ENCODE measurements at regions not wholly inside any gene's neighbourhood (a gene's known extent, or its start where the extent isn't known, plus 50 kb on each side); places are given as distances from the start of the nearest gene placed in this dataset.

DNA sequence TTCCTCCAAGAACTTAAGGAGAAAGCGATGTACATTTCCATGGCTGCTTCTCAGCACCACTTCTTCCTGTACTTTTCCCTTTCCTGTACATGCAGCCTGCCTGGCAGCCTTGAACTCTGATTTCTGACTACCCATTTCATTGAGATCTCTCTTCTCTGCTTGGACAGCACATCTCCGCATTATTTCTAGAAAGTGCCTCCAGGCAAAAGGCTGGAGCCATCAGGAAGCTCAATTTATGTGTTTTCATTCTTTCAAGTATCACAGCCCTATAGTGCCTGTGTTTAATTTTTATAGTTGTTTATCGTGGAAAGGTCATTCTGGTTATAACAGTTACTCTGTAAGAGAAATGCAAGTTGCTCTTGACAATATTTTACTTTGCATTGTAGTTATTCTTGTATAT lies 688.0 kb upstream of the ANKRD30A start:
- H3K27me3 Mint-ChIP-seq (ENCODE audit: low read depth) = no peaks in the 10 kb centered on the region
- H3K9me3 Mint-ChIP-seq (ENCODE audit: low read depth) = peaks cover 5% of the 10 kb centered on the region
- H3K4me3 Mint-ChIP-seq (ENCODE audit: unreplicated experiment) = no peak overlapping the region
- peak overlapping the region; percentile 5 for H3K27ac Mint-ChIP-seq (ENCODE audit: unreplicated experiment)
- H3K4me1 Mint-ChIP-seq (ENCODE audit: low read depth) = peaks cover 10% of the 10 kb centered on the region
- no peak for DNase-seq (ENCODE audit: low spot score)
- TF ChIP-seq CTCF (IDR thresholded peaks at IDR 0.05) = no peak
- H3K36me3 Mint-ChIP-seq (ENCODE audit: low read depth) = no peaks in the 10 kb centered on the region

GRCh38 chr10:36428507-36428906 lies 696.9 kb upstream of the ANKRD30A start:
- DNase-seq (ENCODE audit: low spot score) = no peak
- no peak for TF ChIP-seq CTCF (IDR thresholded peaks at IDR 0.05)
- H3K36me3 Mint-ChIP-seq (ENCODE audit: low read depth) = peaks cover 1% of the 10 kb centered on the region
- H3K27me3 Mint-ChIP-seq (ENCODE audit: low read depth) = no peaks in the 10 kb centered on the region
- peaks cover 9% of the 10 kb centered on the region for H3K4me1 Mint-ChIP-seq (ENCODE audit: low read depth)
- no peak overlapping the region for H3K4me3 Mint-ChIP-seq (ENCODE audit: unreplicated experiment)
- H3K27ac Mint-ChIP-seq (ENCODE audit: unreplicated experiment) = no peak overlapping the region
- H3K9me3 Mint-ChIP-seq (ENCODE audit: low read depth) = peaks cover 11% of the 10 kb centered on the region

DNA sequence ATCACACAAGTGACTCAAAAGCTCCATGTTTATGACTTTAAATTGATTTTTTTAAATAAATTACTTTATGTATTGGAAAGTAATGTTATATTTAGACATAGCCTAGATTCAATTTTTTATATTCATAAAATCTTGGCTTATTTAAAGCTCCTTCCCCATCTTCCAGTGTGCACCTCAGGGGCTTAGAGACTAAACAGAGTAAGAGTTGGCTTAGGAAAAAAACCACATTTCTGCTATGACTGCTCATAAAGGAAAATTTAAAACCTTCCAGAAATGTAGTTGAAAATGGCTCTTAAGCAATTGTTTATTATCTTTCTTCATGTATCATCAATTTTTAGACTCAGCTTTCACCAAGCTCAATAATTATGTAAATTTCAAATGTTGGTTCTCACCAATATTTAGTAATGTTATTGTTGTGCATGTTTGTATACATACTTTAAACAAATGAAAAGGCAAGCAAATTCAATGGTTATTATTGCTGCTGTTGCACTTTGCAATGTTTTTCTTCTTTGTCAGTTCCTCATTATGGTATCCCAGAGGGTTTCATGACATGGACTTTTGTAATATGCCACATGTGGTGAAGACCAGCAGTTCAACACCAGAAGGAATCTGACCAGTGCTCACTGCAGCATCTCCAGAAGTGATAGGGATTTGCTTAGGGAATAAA lies 700.1 kb upstream of the ANKRD30A start:
- H3K9me3 Mint-ChIP-seq (ENCODE audit: low read depth) = peaks cover 11% of the 10 kb centered on the region
- H3K27ac Mint-ChIP-seq (ENCODE audit: unreplicated experiment) = no peak overlapping the region
- H3K36me3 Mint-ChIP-seq (ENCODE audit: low read depth) = peaks cover 1% of the 10 kb centered on the region
- no peak overlapping the region for H3K4me3 Mint-ChIP-seq (ENCODE audit: unreplicated experiment)
- H3K27me3 Mint-ChIP-seq (ENCODE audit: low read depth) = no peaks in the 10 kb centered on the region
- TF ChIP-seq CTCF (IDR thresholded peaks at IDR 0.05) = no peak
- no peak for DNase-seq (ENCODE audit: low spot score)
- H3K4me1 Mint-ChIP-seq (ENCODE audit: low read depth) = peaks cover 9% of the 10 kb centered on the region

DNA sequence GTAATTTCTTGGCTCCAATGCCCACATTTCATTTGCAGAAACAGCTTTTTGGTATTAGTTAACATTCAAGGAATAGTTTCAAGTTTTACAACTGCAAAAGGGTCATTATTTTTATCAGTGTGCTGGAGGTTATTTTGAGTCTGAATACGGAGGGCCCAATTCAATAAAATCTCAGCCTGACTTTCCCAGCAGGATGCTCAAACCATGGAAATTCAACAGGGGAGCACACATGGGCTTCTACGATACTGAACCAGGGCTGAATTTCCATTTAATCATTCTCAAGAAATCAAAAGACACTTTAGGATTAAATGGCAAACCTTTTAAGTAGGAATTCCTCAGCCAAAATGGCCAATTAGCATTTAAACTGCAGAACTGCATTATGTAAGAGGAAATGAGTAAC lies 700.9 kb upstream of the ANKRD30A start:
- no peak for TF ChIP-seq CTCF (IDR thresholded peaks at IDR 0.05)
- DNase-seq (ENCODE audit: low spot score) = no peak
- no peak overlapping the region for H3K4me3 Mint-ChIP-seq (ENCODE audit: unreplicated experiment)

GRCh38 chr10:36423821-36424248 lies 701.6 kb upstream of the ANKRD30A start:
- Mint-ChIP-seq H3K4me1 (ENCODE audit: low read depth) (peaks cover 9% of the 10 kb centered on the region), H3K36me3 (ENCODE audit: low read depth) (peaks cover 1% of the 10 kb centered on the region), H3K27ac (ENCODE audit: unreplicated experiment) (no peak overlapping the region), H3K9me3 (ENCODE audit: low read depth) (peaks cover 8% of the 10 kb centered on the region), H3K27me3 (ENCODE audit: low read depth) (no peaks in the 10 kb centered on the region), H3K4me3 (ENCODE audit: unreplicated experiment) (no peak overlapping the region)
- TF ChIP-seq CTCF (IDR thresholded peaks at IDR 0.05) = no peak
- no peak for DNase-seq (ENCODE audit: low spot score)

More for the DNA sequence above, 700.9 kb upstream of the ANKRD30A start:
- Mint-ChIP-seq H3K27ac (ENCODE audit: unreplicated experiment) (no peak overlapping the region), H3K4me1 (ENCODE audit: low read depth) (peaks cover 9% of the 10 kb centered on the region), H3K27me3 (ENCODE audit: low read depth) (no peaks in the 10 kb centered on the region), H3K36me3 (ENCODE audit: low read depth) (peaks cover 1% of the 10 kb centered on the region), H3K9me3 (ENCODE audit: low read depth) (peaks cover 11% of the 10 kb centered on the region)

All from chondrocyte (in vitro differentiated cells).